ENCODE measurements at regions not wholly inside any gene's neighbourhood (a gene's known extent, or its start where the extent isn't known, plus 50 kb on each side); places are given as distances from the start of the nearest gene placed in this dataset.

- no peak for DNase-seq (ENCODE audit: low read depth, low spot score)
- in situ Hi-C loops (cut with HindIII; ENCODE audit: low sequenced_read_pairs) = no loop called here
- TF ChIP-seq, protein P1, sequence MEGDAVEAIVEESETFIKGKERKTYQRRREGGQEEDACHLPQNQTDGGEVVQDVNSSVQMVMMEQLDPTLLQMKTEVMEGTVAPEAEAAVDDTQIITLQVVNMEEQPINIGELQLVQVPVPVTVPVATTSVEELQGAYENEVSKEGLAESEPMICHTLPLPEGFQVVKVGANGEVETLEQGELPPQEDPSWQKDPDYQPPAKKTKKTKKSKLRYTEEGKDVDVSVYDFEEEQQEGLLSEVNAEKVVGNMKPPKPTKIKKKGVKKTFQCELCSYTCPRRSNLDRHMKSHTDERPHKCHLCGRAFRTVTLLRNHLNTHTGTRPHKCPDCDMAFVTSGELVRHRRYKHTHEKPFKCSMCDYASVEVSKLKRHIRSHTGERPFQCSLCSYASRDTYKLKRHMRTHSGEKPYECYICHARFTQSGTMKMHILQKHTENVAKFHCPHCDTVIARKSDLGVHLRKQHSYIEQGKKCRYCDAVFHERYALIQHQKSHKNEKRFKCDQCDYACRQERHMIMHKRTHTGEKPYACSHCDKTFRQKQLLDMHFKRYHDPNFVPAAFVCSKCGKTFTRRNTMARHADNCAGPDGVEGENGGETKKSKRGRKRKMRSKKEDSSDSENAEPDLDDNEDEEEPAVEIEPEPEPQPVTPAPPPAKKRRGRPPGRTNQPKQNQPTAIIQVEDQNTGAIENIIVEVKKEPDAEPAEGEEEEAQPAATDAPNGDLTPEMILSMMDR (IDR thresholded peaks at IDR 0.05; ENCODE audit: low read depth, low read length) = no peak
- no peak overlapping the region for H3K4me3 ChIP-seq (ENCODE audit: low read depth, low read length)
These were observed 76.7 kb upstream of the LAMA2 start for GRCh38 chr6:128806261-128806660.

GRCh38 chr6:128803911-128804310 is 79.0 kb upstream of the LAMA2 start:
- no peak overlapping the region for H3K4me3 ChIP-seq (ENCODE audit: low read depth, low read length)
- DNase-seq (ENCODE audit: low read depth, low spot score) = peak; percentile 79
- TF ChIP-seq, protein P1 (IDR thresholded peaks at IDR 0.05; ENCODE audit: low read depth, low read length) = no peak
- in situ Hi-C loops (cut with HindIII; ENCODE audit: low sequenced_read_pairs) = no loop called here

GRCh38 chr6:128801621-128802020 is 81.3 kb upstream of the LAMA2 start:
- in situ Hi-C loops (cut with HindIII; ENCODE audit: low sequenced_read_pairs) = no loop called here

DNA sequence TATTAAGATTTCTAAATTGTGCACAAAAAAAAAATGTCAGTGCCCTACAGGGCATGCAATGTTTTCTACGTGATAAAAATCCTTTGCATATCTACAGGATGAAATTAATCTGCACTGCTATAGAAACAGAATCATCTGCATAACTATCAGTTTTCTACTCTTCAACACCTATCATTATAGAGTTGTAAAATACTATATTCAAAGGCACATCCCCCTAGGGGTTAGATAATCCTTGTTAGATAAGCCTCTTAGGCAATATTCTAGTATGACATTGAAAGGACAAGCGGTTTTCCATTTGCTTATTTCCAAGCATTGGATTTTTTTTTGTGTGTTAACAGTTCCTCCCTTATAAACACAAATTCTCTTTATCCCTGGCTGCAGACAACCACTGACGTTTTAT is 98.7 kb upstream of the LAMA2 start:
- no peak for DNase-seq (ENCODE audit: low read depth, low spot score)
- no peak overlapping the region for H3K4me3 ChIP-seq (ENCODE audit: low read depth, low read length)
- TF ChIP-seq, protein P1 (IDR thresholded peaks at IDR 0.05; ENCODE audit: low read depth, low read length) = no peak
- in situ Hi-C loops (cut with HindIII; ENCODE audit: low sequenced_read_pairs) = no loop called here

More at GRCh38 chr6:128801621-128802020, 81.3 kb upstream of the LAMA2 start:
- TF ChIP-seq, protein P1 (IDR thresholded peaks at IDR 0.05; ENCODE audit: low read depth, low read length) = no peak
- H3K4me3 ChIP-seq (ENCODE audit: low read depth, low read length) = no peak overlapping the region
- DNase-seq (ENCODE audit: low read depth, low spot score) = no peak

GRCh38 chr6:128768187-128768586 is 114.8 kb upstream of the LAMA2 start:
- in situ Hi-C loops (cut with HindIII; ENCODE audit: low sequenced_read_pairs) = no loop called here
- DNase-seq (ENCODE audit: low read depth, low spot score) = no peak

DNA sequence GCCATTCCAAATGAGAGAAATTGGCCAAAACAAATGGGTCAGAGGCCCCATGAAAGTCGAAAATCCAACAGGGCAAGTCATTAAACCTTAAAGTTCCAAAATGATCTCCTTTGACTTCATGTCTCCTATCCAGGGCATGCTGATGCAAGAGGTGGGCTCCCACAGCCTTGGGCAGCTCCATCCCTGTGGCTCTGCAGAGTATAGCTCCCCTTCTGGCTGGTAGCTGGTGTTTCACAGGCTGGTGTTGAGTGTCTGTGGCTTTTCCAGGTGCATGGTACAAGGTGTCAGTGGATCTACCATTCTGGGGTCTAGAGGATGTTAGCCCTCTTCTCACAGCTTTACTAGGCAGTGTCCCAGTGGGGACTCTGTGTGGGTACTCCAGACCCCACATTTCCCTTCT is 115.2 kb upstream of the LAMA2 start:
- TF ChIP-seq, protein P1 (IDR thresholded peaks at IDR 0.05; ENCODE audit: low read depth, low read length) = no peak
- no peak overlapping the region for H3K4me3 ChIP-seq (ENCODE audit: low read depth, low read length)
- in situ Hi-C loops (cut with HindIII; ENCODE audit: low sequenced_read_pairs) = no loop called here
- DNase-seq (ENCODE audit: low read depth, low spot score) = no peak

More at GRCh38 chr6:128768187-128768586, 114.8 kb upstream of the LAMA2 start:
- TF ChIP-seq, protein P1 (IDR thresholded peaks at IDR 0.05; ENCODE audit: low read depth, low read length) = no peak
- no peak overlapping the region for H3K4me3 ChIP-seq (ENCODE audit: low read depth, low read length)

DNA sequence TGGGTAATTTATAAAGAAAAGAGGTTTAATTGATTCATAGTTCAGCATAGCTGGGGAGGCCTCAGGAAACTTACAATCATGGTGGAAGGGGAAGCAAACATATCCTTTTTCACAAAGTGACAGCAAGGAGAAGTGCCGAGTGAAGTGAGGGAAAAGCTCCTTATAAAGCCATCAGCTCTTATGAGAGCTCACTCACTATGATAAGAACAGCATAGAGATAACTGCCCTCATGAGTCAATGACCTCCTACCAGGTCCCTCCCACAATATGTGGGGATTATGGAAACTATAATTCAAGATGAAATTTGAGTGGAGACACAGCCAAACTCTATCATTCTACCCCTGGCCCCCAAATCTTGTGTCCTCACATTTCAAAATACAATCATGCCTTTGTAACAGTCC is 115.8 kb upstream of the LAMA2 start:
- no peak for DNase-seq (ENCODE audit: low read depth, low spot score)
- in situ Hi-C loops (cut with HindIII; ENCODE audit: low sequenced_read_pairs) = no loop called here
- TF ChIP-seq, protein P1 (IDR thresholded peaks at IDR 0.05; ENCODE audit: low read depth, low read length) = no peak
- H3K4me3 ChIP-seq (ENCODE audit: low read depth, low read length) = no peak overlapping the region
